ENCODE measurements at regions not wholly inside any gene's neighbourhood (a gene's known extent, or its start where the extent isn't known, plus 50 kb on each side); places are given as distances from the start of the nearest gene placed in this dataset.

DNA sequence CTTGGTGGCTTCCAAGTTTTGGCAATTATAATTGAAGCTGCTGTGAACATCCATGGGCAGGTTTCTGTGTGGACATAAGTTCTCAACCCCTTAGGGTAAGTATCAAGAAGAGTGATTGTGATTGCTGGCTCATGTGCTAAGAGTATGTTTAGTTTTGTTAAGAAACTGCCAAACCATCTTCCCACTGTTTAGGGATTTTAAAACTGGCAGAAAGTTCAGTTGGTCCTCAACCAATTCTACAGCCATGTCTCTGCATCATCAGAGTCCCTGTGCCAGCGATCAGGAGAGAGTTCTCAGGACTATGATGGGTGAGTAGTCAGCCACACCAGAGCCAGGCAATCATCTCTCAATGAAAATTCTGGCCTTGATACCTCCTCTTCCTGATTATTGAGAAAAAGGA is 193.8 kb downstream of the ZC3H11B start:
- TF ChIP-seq, protein P1, sequence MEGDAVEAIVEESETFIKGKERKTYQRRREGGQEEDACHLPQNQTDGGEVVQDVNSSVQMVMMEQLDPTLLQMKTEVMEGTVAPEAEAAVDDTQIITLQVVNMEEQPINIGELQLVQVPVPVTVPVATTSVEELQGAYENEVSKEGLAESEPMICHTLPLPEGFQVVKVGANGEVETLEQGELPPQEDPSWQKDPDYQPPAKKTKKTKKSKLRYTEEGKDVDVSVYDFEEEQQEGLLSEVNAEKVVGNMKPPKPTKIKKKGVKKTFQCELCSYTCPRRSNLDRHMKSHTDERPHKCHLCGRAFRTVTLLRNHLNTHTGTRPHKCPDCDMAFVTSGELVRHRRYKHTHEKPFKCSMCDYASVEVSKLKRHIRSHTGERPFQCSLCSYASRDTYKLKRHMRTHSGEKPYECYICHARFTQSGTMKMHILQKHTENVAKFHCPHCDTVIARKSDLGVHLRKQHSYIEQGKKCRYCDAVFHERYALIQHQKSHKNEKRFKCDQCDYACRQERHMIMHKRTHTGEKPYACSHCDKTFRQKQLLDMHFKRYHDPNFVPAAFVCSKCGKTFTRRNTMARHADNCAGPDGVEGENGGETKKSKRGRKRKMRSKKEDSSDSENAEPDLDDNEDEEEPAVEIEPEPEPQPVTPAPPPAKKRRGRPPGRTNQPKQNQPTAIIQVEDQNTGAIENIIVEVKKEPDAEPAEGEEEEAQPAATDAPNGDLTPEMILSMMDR (IDR thresholded peaks at IDR 0.05; ENCODE audit: insufficient read depth, low read depth, low read length, missing control alignments), result no peak
- H3K4me3 ChIP-seq (ENCODE audit: low read length), result no peak overlapping the region
- DNase-seq (ENCODE audit: low read depth), result no peak

DNA sequence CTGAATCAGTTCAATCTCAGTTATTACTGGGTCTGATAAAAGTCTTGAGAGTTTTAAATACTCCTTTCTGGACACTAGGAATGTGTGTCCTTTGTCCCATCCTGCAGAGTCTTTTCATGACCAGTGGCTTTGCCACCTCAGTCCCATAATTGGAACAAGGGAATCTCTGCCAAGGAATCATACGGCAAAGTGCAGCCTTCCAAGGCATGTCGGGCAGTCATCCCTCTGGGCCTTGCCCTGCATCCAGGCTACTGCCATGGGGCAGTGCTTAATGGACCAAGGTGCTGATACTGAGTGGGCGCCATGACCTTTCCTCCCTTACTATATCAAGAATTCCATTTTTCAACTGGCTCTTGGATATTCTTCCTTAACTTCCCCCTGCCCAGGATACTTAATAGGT is 195.3 kb downstream of the ZC3H11B start:
- TF ChIP-seq, protein P1 (IDR thresholded peaks at IDR 0.05; ENCODE audit: insufficient read depth, low read depth, low read length, missing control alignments), result no peak
- DNase-seq (ENCODE audit: low read depth), result no peak
- H3K4me3 ChIP-seq (ENCODE audit: low read length), result no peak overlapping the region

DNA sequence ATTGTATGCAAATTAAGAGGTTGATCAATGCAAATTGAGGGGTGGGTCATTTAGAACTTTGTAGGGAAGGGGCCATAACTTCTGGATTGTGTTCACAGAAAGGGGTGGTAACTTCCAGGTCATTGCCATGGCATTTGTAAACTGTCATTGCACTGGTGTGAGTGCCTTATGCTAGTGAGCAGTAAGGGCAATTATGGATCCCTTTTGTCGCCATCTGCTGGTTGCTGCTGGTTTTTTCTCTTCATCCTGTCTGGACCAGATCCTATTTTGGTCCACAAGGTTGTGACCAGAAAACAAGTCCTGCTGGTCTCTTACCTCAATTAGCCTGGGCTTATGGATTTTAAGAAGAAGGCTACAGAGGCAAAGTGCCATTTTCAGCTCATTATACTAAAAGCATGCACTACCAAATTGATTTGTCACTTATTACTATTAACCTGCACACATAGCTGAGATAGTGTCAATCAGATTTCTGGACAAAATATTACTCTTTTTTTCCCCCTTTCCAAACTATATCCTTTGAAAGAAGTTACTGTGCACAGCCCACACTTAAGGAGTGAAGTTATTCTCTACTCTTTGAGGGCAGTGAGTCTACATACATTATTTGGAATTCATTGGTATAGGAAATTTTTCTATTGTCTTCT is 196.2 kb downstream of the ZC3H11B start:
- DNase-seq (ENCODE audit: low read depth), result peak; percentile 68
- no peak overlapping the region for H3K4me3 ChIP-seq (ENCODE audit: low read length)
- TF ChIP-seq, protein P1 (IDR thresholded peaks at IDR 0.05; ENCODE audit: insufficient read depth, low read depth, low read length, missing control alignments), result peak; percentile 83

DNA sequence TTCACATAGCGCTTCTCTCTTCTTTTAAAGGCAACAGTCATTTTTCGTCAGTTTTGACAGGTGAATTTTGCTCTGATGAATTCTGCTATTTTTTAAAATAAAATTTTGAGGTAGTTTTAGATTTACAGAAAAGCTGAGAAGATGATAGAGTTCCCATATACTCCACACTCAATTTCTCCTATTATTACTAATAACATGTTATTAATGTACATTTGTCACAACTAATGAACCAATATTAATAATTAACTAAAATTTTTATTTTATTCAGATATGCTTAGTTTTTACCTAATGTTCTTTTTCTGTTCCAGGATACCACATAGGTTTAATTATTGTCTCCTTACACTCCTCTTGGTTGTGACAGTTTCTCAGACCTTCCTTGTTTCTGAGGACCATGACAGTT is 197.0 kb downstream of the ZC3H11B start:
- no peak for DNase-seq (ENCODE audit: low read depth)
- no peak overlapping the region for H3K4me3 ChIP-seq (ENCODE audit: low read length)
- TF ChIP-seq, protein P1 (IDR thresholded peaks at IDR 0.05; ENCODE audit: insufficient read depth, low read depth, low read length, missing control alignments), result no peak

DNA sequence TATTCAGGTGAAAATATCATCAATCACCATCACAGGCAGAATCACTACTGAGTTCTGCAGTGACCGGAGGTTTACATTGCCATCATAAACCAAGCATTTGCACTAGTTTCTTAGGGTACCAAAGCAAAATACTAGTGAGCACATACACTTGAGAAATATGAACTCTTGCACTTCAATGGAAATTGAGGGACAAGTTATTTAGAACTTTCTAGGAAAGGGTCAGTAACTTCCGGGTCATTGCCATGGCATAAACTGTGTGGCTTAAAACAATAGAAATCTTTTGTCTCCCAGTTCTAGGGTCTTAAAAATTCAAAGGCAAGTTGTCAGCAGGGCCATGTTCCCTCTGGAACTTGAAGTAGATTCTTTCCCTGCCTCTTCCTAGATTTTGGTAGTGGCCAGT is 197.5 kb downstream of the ZC3H11B start:
- no peak for DNase-seq (ENCODE audit: low read depth)
- no peak overlapping the region for H3K4me3 ChIP-seq (ENCODE audit: low read length)
- TF ChIP-seq, protein P1 (IDR thresholded peaks at IDR 0.05; ENCODE audit: insufficient read depth, low read depth, low read length, missing control alignments), result no peak

DNA sequence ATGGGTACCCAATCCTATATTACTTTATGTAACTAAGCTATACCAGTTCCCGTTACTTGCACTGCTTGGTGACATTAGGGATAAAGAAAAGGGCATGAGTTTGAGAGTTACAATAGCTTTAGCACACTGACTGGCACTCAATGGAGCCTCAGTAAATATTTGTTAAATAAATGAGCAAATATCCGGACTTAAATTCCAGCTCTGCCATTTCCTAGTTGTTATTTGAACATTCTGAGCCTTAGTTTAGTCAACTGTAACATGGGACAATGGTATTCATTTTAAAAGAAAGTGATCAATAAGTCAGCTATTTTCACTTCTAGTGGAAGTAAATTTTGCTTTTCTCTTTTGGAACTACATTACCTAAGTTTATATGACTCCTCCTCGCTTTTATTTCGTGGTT is 198.7 kb downstream of the ZC3H11B start:
- no peak overlapping the region for H3K4me3 ChIP-seq (ENCODE audit: low read length)
- no peak for DNase-seq (ENCODE audit: low read depth)
- TF ChIP-seq, protein P1 (IDR thresholded peaks at IDR 0.05; ENCODE audit: insufficient read depth, low read depth, low read length, missing control alignments), result no peak

DNA sequence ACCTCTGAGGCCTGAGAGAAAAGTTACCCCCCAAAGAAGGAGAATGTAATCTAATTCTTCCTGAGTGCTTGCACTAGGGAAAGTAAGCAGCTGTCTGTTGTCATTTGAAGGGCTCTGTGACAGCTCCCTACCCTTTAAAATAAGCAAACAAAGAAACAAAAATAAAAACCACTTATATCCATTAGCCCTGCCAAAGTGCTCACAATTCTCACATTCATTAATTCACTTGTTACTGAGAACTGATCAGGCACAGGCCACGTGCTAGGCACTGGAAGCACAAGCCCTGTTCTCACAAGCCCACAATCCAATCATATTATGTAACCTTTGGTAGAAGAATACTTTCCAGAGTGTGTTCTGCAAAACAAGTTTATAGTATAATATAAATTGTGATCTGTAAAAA is 199.4 kb downstream of the ZC3H11B start:
- H3K4me3 ChIP-seq (ENCODE audit: low read length), result no peak overlapping the region
- no peak for DNase-seq (ENCODE audit: low read depth)
- TF ChIP-seq, protein P1 (IDR thresholded peaks at IDR 0.05; ENCODE audit: insufficient read depth, low read depth, low read length, missing control alignments), result no peak

Data from epithelial cell of esophagus (primary cell).